HG03342 (cell line): ENCODE measurements at regions not wholly inside any gene's neighbourhood (a gene's known extent, or its start where the extent isn't known, plus 50 kb on each side); places are given as distances from the start of the nearest gene placed in this dataset.
"Not testable (repeated sequence)": the region's sequence is repeated elsewhere in the genome, so short reads cannot be mapped to it uniquely, and the experiment has no call there.

Source experiments
- ATAC-seq: cut with Tn5 transposase; IDR thresholded peaks from one replicate; pipeline ENCODE4 v1.9.1; 2021; ENCODE audit warnings: mild to moderate bottlenecking, moderate library complexity; ENCODE audit not compliant: unreplicated experiment

DNA sequence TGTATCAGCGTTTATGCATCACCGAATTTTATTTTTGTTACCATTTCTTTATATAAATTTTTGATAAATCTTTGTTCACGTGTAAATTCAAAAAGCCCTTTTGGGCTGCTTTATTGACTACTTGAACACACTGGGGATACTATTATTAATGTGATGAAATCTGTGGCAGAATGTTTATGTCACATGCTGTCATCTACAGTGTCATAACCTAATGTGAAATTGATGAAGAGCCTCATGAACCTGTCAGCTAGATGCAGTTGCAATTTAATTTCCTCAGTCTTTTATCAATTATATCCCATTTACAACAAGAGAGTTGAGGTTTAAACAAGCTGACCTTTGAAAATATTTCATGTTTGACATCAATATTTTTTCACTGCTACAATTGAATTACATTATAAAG lies 1100.4 kb upstream of the COX7C start:
- ATAC-seq = no peak

DNA sequence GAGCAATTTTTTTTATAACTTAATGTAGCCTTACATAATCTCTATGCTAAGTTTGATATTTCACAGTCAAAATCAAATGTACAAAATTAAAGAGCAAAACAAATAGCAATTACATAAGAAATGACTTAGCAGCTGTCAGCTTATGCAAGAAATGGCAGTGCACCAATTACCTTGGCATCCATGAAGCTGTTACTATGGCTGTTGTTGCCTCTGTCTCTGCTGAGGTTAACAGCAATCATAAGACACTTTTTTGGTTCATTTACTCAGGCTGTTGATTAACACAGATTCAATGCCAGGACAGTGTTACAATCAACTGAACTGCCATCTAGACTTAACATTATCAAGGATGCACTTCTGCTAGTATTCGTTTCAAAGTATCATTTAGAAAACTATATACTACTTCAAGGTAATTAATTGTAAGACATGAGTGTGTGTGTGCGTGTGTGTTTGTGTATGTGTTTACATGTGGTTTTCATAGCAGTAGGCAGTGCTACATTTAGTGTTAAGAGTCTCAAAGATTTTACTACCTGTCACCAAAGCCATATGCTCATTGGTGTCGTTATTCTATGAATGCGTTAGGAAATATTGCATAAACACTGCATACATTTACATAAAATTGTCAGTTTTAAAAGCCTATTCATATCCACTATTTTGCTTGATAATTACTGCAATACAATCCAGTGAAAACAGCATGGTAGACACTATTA lies 1084.2 kb upstream of the COX7C start:
- no peak for ATAC-seq

DNA sequence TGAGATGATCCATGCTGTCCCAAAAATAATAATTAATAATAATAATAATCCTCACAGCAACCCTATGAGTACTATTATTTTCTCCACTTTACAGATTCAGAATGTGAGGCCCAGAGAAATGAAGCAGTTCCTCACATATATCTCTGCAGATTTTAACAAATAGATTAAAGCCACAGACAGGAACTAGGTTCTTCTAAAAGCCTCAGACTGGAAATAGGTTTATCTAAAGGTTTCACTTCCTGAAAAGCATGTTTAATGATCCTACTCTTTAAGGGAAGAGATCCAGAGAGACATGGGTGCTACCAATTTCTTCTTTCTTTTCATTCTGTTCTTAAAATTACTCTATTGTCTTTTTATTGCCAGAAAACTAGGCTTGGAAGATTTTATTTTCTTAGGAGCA lies 1079.4 kb upstream of the COX7C start:
- no peak for ATAC-seq

DNA sequence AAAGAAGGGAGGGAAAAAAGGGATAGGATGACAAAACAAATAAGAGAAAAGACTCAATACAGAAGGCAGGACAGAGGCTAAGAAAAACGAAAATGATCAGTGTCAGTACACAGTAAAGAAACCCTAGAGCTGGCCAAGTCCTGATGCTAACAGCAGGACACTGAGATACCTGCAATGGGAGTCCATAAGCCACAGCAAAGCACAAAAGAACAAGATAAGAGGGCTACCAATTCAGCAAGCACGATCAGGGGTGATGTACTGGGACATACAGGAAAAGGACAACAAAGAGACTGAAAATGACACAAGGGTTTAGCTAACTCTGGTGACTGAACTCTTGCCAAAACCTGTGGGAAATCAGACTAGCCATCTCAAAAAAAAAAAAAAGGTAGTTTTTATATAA lies 1072.6 kb upstream of the COX7C start:
- no peak for ATAC-seq

DNA sequence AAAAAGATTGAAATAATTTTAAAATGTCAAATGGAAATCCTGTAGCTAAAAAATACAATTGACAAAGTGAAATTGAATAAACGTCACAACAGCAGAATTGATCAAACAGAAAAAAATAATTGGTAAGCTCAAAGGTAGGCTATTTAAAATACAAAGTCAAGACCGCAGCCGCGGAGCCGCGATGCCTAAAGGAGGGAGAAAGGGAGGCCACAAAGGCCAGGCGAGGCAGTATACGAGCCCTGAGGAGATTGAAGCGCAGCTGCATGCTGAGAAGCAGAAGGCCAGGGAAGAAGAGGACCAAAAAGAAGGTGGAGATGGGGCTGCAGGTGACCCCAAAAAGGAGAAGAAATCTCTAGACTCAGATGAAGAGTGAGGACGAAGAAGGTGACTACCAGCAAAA lies 1068.5 kb upstream of the COX7C start:
- no peak for ATAC-seq

DNA sequence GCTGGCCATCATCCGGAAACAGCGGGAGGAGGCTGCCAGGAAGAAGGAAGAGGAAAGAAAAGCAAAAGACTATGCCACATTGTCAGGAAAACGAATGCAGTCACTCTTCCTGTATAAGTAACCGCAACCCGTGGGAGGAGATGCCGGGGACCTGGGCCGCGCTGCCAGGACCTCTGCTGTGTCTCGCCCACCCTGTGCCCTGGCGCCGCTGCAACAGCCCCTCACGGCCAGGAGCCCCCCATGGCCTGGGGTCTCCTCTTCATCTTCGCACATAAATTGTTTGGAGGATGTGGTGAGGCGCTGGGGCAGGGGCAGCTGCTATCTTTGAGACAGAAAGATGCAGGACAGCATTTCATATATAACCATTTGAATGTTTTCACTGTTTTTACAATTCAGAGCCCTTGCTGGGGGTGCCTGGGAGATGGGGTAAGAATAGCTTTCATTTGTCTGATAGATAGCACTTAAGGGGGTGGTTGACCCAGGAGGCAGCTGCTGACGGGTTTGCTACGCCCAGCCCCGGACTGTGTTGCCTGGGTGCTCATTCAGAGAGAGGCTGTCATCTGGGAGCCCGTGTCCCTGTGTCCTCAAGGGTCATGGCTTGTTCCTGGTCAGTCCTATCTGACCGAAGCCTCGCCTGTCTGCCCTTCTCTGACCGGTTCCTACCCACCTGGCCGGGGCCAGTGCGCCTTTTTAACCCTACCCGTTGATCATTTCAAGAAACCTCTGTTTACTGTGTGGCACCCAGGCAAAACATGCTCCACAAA lies 1067.7 kb upstream of the COX7C start:
- no peak for ATAC-seq

DNA sequence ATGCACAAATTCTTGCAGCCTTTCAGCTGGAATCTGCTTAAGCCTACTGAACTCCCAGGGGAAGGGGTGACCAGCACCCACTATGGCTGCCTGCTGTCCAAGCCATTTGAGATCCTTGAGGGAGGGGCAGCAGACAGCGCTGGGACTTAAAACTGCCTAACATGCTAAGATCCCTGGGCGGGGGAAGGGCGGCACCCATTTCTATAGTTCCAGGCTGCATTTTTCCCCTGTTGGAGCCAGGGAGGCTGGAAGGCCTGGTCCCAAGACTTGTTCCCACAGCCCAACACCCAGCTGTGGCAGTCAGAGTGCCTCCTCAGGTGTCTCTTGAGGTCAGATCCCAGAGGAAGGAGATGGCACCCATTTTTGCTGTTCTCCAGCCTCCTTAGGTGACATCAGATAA lies 1061.3 kb upstream of the COX7C start:
- ATAC-seq = no peak

DNA sequence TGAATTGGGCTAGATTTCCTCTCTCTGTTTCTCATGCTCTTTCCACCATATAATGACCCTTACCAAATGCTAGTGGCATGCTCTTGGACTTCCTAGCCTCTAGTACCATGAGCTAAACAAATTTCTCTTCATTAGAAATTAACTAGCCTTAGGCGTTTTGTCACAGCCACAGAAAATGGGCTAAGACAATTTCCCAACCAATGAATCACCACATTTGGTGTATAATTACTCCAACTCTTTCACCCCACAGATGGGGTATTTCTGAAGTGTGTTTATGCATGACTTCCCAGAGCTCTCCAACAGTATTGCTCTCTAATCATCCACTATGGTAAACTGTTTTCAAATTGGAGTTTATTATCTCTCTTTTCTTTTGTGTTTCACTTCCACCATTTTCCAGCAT lies 1041.1 kb upstream of the COX7C start:
- no peak for ATAC-seq

DNA sequence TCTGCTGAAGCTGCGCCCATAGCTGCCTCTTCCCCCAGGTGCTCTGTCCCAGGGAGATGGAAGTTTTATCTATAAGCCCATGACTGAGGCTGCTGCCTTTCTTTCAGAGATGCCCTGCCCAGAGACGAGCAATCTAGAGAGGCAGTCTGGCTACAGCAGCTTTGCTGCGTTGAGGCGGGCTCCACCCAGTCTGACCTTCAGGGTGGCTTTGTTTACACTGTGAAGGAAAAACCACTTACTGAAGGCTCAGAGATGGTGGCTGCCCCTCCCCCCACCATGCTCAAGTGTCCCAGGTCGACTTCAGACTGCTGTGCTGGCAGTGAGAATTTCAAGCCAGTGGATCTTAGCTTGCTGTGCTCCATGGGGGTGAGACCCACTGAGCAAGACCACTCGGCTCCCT lies 1029.9 kb upstream of the COX7C start:
- not testable (repeated sequence) for ATAC-seq

DNA sequence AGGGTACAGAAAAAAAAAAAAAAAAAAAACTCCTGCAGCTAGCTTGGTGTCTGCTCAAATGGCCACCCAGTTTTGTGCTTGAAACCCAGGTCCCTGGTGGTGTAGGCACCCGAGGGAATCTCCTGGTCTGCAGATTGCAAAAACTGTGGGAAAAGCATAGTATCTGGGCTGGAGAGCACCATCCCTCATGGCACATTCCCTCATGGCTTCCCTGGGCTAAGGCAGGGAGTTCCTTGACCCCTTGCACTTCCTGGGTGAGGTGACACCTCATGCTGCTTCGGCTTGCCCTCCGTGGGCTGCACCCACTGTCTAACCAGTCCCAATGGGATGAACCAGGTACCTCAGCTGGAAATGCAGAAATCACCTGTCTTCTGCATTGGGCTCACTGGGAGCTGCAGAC lies 1029.5 kb upstream of the COX7C start:
- not testable (repeated sequence) for ATAC-seq

DNA sequence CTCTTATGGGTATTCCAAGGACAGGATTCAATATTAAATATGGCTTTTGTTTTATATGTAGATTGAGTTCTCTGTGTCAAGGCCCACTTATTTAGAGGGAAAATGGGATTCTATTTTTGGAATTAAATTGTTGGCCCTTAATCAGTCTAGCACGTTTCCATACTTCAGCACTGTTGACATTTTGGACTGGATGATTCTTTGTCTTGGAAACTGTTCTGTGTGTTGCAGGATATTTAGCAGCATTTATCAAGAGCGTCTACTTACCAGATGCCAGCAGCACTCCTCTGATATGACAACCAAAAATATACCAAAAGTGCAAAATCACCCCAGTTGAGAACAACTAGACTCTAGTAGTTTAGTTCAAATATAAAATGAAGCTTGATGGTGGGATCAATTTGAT lies 1027.0 kb upstream of the COX7C start:
- ATAC-seq = no peak

DNA sequence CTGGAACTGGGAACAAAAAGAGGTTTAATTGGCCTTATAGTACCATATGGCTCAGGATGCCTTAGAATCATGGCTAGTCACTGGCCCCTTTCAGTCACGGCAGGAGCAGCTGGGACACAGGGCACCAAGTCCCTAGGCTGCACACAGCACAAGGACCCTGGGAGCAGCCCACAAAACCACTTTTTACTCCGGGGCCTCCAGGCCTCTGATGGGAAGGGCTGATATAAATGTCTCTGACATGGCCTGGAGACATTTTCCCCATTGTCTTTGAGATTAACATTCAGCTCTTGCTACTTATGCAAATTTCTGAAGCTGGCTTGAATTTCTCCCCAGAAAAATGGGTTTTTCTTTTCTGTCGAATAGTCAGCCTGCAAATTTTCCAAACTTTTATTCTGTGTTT lies 1026.4 kb upstream of the COX7C start:
- ATAC-seq = no peak

DNA sequence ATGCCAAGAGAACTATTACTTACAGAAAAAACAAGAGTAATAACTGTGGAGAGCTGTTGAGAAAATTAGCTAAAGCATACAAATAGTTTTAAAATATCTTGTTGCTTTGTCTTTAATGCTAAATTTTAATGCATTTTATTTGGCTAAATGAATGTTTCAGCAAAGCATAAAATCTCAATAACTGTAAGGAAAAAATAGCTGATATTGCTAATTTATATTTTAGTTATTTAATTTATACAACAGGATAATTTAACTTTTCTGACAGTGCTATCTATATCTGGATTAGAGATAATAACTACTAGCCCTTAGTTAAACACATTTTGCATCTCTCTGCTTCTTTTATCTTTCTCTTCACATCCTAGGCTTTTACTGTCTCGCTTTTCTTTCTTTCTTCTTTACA lies 1014.9 kb upstream of the COX7C start:
- ATAC-seq = no peak

DNA sequence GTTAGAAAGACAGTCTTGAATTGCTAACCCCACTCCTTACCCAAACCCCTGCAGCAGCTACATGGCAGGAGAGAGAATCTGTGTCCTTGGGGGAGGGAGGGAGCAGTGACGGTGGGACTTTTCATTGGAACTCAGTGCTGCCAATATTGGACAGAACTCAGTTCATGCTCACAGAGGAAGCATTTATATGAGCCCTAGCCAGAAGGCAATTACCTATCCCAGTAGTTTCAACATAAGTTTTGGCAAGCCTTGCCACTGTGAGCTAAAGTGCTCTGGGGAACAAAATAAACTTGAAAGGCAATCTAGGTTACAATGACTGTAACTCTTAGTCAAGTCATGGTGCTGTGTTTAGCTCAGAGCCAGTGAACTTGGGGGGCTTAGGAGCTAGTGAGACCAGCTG lies 1013.4 kb upstream of the COX7C start:
- ATAC-seq = no peak

DNA sequence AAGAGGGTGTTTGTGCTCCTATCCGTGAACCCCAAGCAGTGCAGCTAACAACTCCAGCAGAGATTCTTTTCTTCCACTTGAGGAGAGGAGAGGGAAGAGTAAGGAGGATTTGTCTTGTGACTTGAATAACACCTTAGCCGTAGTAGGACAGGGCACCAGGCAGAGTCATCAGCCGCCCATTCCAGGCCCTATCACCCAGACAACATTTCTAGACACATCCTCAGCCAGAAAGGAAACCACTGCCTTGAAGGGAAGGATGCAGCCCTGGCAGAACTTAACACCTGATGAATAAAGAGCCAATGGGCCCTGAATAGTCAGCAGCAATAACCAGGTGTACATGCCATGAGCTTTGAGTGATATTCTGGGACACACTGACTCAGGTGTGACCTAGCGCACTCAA lies 1013.0 kb upstream of the COX7C start:
- no peak for ATAC-seq

DNA sequence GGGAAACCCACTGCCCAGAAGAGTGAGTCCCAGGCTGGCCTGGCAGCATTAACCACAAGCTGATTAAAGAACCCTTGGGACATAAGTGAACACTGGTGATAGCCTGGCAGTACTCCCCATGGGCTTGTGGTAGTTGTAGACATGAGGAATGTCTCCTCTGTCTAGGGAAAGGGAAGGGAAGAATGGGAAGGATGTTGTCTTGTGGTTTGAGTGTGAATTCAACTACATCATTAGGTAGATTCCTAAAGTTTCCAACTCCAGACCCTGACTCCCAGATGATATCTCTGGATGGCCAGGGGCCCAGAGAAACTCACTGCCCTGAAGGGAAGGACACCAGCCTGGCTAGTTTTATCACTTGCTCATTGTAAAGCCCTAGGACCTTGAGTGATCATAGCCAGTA lies 1012.4 kb upstream of the COX7C start:
- no peak for ATAC-seq

DNA sequence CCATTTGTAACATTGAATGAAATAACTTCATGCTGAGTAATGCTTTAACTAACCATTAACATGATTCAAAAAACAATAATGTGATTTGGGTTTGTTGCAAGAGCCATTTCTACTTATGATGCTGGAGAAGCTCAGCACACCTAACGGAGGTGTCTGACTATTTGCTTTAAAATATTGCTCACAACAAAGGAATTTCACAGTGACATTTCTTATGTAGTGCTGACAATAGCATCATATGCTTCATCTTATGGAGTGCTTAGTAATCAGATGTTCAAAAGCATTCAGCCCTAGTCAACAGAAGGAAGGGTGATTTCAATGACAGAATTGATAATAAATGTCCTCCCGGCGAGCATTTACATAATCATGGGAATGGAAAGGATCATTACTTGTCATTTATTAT lies 1003.3 kb upstream of the COX7C start:
- ATAC-seq = no peak

DNA sequence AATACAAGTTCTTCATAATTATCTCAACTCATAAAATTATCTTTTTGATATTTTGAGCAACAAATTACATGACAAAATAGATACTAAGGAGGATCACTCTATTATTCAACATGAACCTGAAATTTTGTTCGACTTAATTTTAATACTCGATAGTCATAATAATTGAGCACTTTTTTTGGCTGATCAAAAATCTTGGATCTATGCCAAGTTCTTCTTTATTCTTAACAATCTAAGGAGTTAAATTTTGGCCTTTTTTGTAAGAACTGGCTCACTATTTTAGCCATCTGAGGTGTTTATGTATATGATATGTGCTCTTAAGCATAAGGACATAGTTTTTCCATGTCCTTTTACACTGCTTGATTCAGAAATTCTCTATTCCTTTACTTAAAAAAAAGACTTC lies 996.1 kb upstream of the COX7C start:
- no peak for ATAC-seq

DNA sequence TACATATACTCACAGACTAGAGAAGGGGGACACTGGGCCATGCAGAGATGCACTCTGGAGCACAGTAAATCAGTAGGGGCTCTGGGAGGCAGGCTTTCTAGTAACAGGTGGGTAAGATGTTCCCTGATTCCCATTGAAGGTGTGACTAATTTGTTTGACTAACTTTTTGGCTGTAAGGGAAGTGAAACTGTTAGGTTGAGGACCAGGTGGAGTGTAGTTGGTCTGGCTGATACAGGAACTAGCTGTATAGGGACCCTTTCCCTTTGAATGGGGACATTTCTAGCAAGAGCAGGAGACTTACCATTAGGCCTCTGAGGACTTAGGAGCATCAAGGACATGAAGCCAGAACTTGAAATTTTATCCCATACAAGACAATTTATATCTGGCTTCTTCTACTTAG lies 989.6 kb upstream of the COX7C start:
- no peak for ATAC-seq

DNA sequence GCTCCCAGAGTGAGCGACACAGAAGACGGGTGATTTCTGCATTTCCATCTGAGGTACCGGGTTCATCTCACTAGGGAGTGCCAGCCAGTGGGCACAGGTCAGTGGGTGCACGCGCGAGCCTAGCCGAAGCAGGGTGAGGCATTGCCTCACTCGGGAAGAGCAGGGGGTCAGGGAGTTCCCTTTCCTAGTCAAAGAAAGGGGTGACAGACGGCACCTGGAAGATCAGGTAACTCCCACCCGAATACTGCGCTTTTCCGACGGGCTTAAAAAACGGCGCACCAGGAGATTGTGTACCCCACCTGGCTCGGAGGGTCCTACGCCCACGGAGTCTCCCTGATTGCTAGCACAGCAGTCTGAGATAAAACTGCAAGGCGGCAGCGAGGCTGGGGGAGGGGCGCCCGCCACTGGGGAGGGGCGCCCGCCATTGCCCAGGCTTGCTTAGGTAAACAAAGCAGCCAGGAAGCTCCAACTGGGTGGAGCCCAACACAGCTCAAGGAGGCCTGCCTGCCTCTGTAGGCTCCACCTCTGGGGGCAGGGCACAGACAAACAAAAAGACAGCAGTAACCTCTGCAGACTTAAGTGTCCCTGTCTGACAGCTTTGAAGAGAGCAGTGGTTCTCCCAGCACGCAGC lies 979.1 kb upstream of the COX7C start:
- not testable (repeated sequence) for ATAC-seq

DNA sequence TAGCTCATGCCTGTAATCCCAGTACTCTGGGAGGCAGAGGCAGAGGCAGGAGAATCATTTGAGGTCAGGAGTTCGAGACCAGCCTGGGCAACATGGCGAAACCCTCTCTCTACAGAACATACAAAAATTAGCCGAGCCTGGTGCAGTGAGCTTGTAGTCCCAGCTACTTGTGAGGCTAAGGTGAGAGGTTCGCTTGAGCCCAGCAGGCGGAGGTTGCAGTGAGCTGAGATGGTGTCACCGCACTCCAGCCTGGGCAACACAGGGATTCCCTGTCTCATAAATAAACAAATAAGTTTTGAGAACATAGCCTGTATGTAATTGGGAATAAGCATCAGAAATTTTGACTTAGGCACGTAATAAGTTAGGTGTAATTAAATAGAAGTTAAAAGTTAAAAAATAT lies 971.7 kb upstream of the COX7C start:
- ATAC-seq = no peak

DNA sequence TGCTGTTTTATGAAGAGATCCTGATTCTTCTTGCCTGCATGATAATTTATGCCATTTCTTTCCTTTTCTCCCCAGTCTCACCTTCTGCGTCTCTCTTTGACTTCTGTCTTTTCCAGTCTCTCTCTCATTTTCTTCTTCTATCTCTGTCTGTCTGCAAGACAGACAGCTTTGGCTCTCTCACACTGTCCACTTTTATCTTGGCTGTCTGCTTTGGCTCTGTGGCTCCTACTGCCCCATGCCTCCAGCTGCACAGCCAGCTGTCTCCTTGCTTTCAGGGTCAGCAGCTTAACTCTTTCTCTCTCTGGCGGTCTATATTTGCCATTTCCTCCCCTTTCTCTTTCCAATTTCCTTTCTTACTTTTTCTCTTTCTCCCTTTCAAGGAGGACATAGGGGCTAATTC lies 971.1 kb upstream of the COX7C start:
- no peak for ATAC-seq
